H1 (cell line): ENCODE measurements at regions not wholly inside any gene's neighbourhood (a gene's known extent, or its start where the extent isn't known, plus 50 kb on each side); places are given as distances from the start of the nearest gene placed in this dataset.

Source experiments
- CTCF ChIA-PET: fragments of 300-600 bp; sonication (Branson Sonifier 250); formaldehyde crosslinking; loops from one replicate; lab custom pipeline; 2021; ENCODE audit not compliant: partially characterized antibody; lab: Charles Lee
- POLR2A ChIA-PET: fragments of 300-600 bp; sonication (Branson Sonifier 250); formaldehyde crosslinking; loops from one replicate; lab custom pipeline; 2021; ENCODE audit warnings: inconsistent platforms; ENCODE audit not compliant: partially characterized antibody; lab: Charles Lee
- DNase-seq, 2 experiments: peaks; one replicate each; pipeline versions ENCODE4 v3.0.0 to v3.0.0-alpha.2; 2010 to 2022; ENCODE audit warnings: low spot score in 2 of 2, low read depth in 1 of 2, mixed read lengths in 1 of 2
- FAIRE-seq: peaks from 2 replicates; lab custom pipeline; 2011; peaks lifted over from hg19 to GRCh38; lab: Jason Lieb, UNC
- H2AFZ ChIP-seq: 2 replicates; pipeline ENCODE4 v1.8.1; 2012; ENCODE audit warnings: low read length, inconsistent platforms
- H2AK5ac ChIP-seq: 2 replicates; pipeline ENCODE4 v1.6.1; 2013; ENCODE audit warnings: low read depth, low read length
- H2BK120ac ChIP-seq: replicated peaks from 2 replicates; pipeline ENCODE3; 2013; ENCODE audit warnings: low read depth, low read length, inconsistent platforms
- H2BK12ac ChIP-seq: 2 replicates; pipeline ENCODE4 v1.6.1; 2013; ENCODE audit warnings: low read depth, low read length
- H2BK15ac ChIP-seq: 2 replicates; pipeline ENCODE4 v1.6.1; 2013; ENCODE audit warnings: low read length
- H2BK20ac ChIP-seq: 2 replicates; pipeline ENCODE4 v1.6.1; 2013; ENCODE audit warnings: low read length
- H2BK5ac ChIP-seq: 2 replicates; pipeline ENCODE4 v1.6.1; 2013; ENCODE audit warnings: low read depth, low read length
- H3K14ac ChIP-seq: 2 replicates; pipeline ENCODE4 v1.6.1; 2013; ENCODE audit warnings: inconsistent platforms; ENCODE audit not compliant: insufficient read length
- H3K18ac ChIP-seq: 2 replicates; pipeline ENCODE4 v1.6.1; 2013; ENCODE audit warnings: low read length; ENCODE audit errors: extremely low read depth
- H3K23ac ChIP-seq: 2 replicates; pipeline ENCODE4 v1.6.1; 2013; ENCODE audit warnings: inconsistent platforms; ENCODE audit not compliant: insufficient read length
- H3K23me2 ChIP-seq: 2 replicates; pipeline ENCODE4 v1.6.1; 2013; ENCODE audit warnings: low read depth, low read length
- H3K27ac ChIP-seq: 2 replicates; pipeline ENCODE4 v1.6.1; 2011; ENCODE audit warnings: low read depth, low read length, inconsistent platforms
- H3K27me3 ChIP-seq, 4 experiments: replicated peaks in 1 of 4; 1 replicate in 1 of 4; 2 replicates in 3 of 4; pipeline versions ENCODE4 v1.6.1 to v1.8.1; 2011 to 2013; ENCODE audit warnings: low read length in 3 of 4, mild to moderate bottlenecking in 3 of 4, inconsistent platforms in 2 of 4, mixed read lengths in 2 of 4, moderate library complexity in 1 of 4; ENCODE audit not compliant: control insufficient read depth in 3 of 4, insufficient read depth in 3 of 4; ENCODE audit errors: extremely low read depth in 1 of 4
- H3K36me3 ChIP-seq, 4 experiments: 2 replicates each; pipeline versions ENCODE4 v1.6.1 to v1.8.1; 2011 to 2013; ENCODE audit warnings: mild to moderate bottlenecking in 4 of 4, low read length in 3 of 4, moderate library complexity in 2 of 4, control low read depth in 1 of 4, inconsistent platforms in 1 of 4; ENCODE audit not compliant: insufficient read depth in 4 of 4, control insufficient read depth in 2 of 4
- H3K4ac ChIP-seq: replicated peaks from 2 replicates; pipeline ENCODE3; 2013; ENCODE audit warnings: low read length, low read depth, mixed read lengths, inconsistent platforms; ENCODE audit not compliant: insufficient read length
- H3K4me1 ChIP-seq, 4 experiments: replicated peaks in 1 of 4; 1 replicate in 1 of 4; 2 replicates in 3 of 4; pipeline versions ENCODE4 v1.6.1 to v1.8.1; 2011 to 2013; ENCODE audit warnings: low read length in 3 of 4, inconsistent platforms in 2 of 4, mixed read lengths in 1 of 4; ENCODE audit not compliant: insufficient read depth in 4 of 4, control insufficient read depth in 3 of 4
- H3K4me2 ChIP-seq, 2 experiments: 2 replicates each; pipeline versions ENCODE4 v1.6.1 to v1.8.1; 2011 to 2013; ENCODE audit warnings: low read depth in 2 of 2, low read length in 2 of 2, control low read depth in 1 of 2, inconsistent platforms in 1 of 2, mild to moderate bottlenecking in 1 of 2; ENCODE audit not compliant: insufficient read depth in 1 of 2
- H3K4me3 ChIP-seq, 4 experiments: fragments of 200-600, 300-600 bp in 1 of 4; sonication (generic), shearing (Covaris generic), sonication (Bioruptor Twin) in 1 of 4; 2 replicates each; pipeline versions ENCODE4 v1.5.1 to v1.8.1; 2011 to 2016; ENCODE audit warnings: low read length in 4 of 4, low read depth in 3 of 4, control low read depth in 2 of 4, inconsistent platforms in 2 of 4, mild to moderate bottlenecking in 2 of 4, mixed read lengths in 1 of 4, moderate library complexity in 1 of 4; ENCODE audit not compliant: insufficient read depth in 2 of 4; ENCODE audit errors: extremely low read depth in 1 of 4
- H3K56ac ChIP-seq: replicated peaks from 2 replicates; pipeline ENCODE3; 2013; ENCODE audit warnings: low read depth, mild to moderate bottlenecking, mixed read lengths, low read length, inconsistent platforms; ENCODE audit not compliant: insufficient read length
- H3K79me1 ChIP-seq: 2 replicates; pipeline ENCODE4 v1.6.1; 2013; ENCODE audit warnings: low read depth, low read length, control low read depth
- H3K79me2 ChIP-seq, 2 experiments: 2 replicates each; pipeline versions ENCODE4 v1.6.1 to v1.8.1; 2012 to 2013; ENCODE audit warnings: low read length in 2 of 2, mild to moderate bottlenecking in 2 of 2, inconsistent platforms in 1 of 2; ENCODE audit not compliant: insufficient read depth in 2 of 2, control insufficient read depth in 1 of 2
- H3K9ac ChIP-seq, 4 experiments: replicated peaks in 1 of 4; 1 replicate in 1 of 4; 2 replicates in 3 of 4; pipeline versions ENCODE4 v1.6.1 to v1.8.1; 2011 to 2013; ENCODE audit warnings: low read depth in 3 of 4, low read length in 3 of 4, control low read depth in 2 of 4, mild to moderate bottlenecking in 2 of 4, moderate library complexity in 2 of 4, inconsistent platforms in 1 of 4; ENCODE audit errors: extremely low read depth in 1 of 4
- H3K9me3 ChIP-seq, 2 experiments: 2 replicates each; pipeline versions ENCODE4 v1.6.1 to v1.8.1; 2012 to 2013; ENCODE audit warnings: mild to moderate bottlenecking in 2 of 2, moderate library complexity in 2 of 2, control low read depth in 1 of 2, inconsistent platforms in 1 of 2, low read depth in 1 of 2, low read length in 1 of 2, mixed read lengths in 1 of 2; ENCODE audit not compliant: insufficient read depth in 2 of 2
- H4K20me1 ChIP-seq, 2 experiments: replicated peaks in 1 of 2; 2 replicates each; pipeline versions ENCODE3 to v1.8.1; 2011 to 2013; ENCODE audit warnings: inconsistent platforms in 2 of 2, low read length in 2 of 2, mild to moderate bottlenecking in 1 of 2; ENCODE audit not compliant: insufficient read depth in 2 of 2, control insufficient read depth in 1 of 2
- H4K5ac ChIP-seq: 2 replicates; pipeline ENCODE4 v1.6.1; 2013; ENCODE audit warnings: low read length, low read depth, mixed read lengths, inconsistent platforms; ENCODE audit not compliant: insufficient read length
- H4K8ac ChIP-seq: 2 replicates; pipeline ENCODE4 v1.8.0; 2013; ENCODE audit warnings: mild to moderate bottlenecking, moderate library complexity, low read length, inconsistent platforms; ENCODE audit not compliant: insufficient read depth; ENCODE audit errors: extremely low read depth
- H4K91ac ChIP-seq: replicated peaks from 2 replicates; pipeline ENCODE3; 2013; ENCODE audit warnings: low read length, mixed read lengths, inconsistent platforms; ENCODE audit not compliant: insufficient read length
- CBX5 ChIP-seq: fragments of 300-800, 300-1000 bp; sonication (generic); IDR thresholded peaks from 2 replicates; pipeline ENCODE4 v1.7.1; 2016; ENCODE audit warnings: antibody characterized with exemption, low read length, low read depth
- CBX8 ChIP-seq: fragments of 300-800, 300-1000 bp; sonication (generic); IDR thresholded peaks from 2 replicates; pipeline ENCODE4 v1.7.1; 2016; ENCODE audit warnings: low read depth, low read length, borderline replicate concordance
- HDAC6 ChIP-seq: IDR thresholded peaks from one replicate; pipeline ENCODE4 v1.7.1; 2012; ENCODE audit warnings: low read depth, mild to moderate bottlenecking, inconsistent platforms, low read length, moderate library complexity
- KDM4A ChIP-seq: IDR thresholded peaks from one replicate; pipeline ENCODE4 v1.7.1; 2012; ENCODE audit warnings: low read depth, mild to moderate bottlenecking, moderate library complexity, low read length, inconsistent platforms; ENCODE audit not compliant: severe bottlenecking
- KDM5A ChIP-seq: fragments of 200-600 bp; IDR thresholded peaks from 2 replicates; pipeline ENCODE4 v1.7.1; 2012; ENCODE audit warnings: mild to moderate bottlenecking, low read length, inconsistent platforms, mixed read lengths
- MAX ChIP-seq: IDR thresholded peaks from 2 replicates; pipeline ENCODE4 v1.6.1; 2012; ENCODE audit warnings: inconsistent platforms
- PHF8 ChIP-seq: fragments of 200-600 bp; sonication (generic); conservative IDR thresholded peaks from 2 replicates; pipeline ENCODE4 v1.7.1; 2012; ENCODE audit warnings: low read depth, mild to moderate bottlenecking, inconsistent platforms, low read length, moderate library complexity
- POLR2A ChIP-seq, 2 experiments: IDR thresholded peaks; 1 replicate in 1 of 2; 2 replicates in 1 of 2; pipeline ENCODE4 v1.6.1; 2011; ENCODE audit warnings: low read depth in 2 of 2, low read length in 2 of 2, mild to moderate bottlenecking in 2 of 2; ENCODE audit errors: control extremely low read depth in 1 of 2
- POLR2AphosphoS5 ChIP-seq: IDR thresholded peaks from 2 replicates; pipeline ENCODE4 v1.6.1; 2011; ENCODE audit warnings: low read depth, low read length
- RXRA ChIP-seq: IDR thresholded peaks from 2 replicates; pipeline ENCODE4 v1.6.1; 2011; ENCODE audit warnings: low read depth, mild to moderate bottlenecking, low read length, moderate library complexity; ENCODE audit not compliant: insufficient read depth
- SAP30 ChIP-seq: fragments of 300-600 bp; sonication (generic); IDR thresholded peaks from 2 replicates; pipeline ENCODE4 v1.7.1; 2012; ENCODE audit warnings: low read length, moderate library complexity, mild to moderate bottlenecking, inconsistent platforms; ENCODE audit not compliant: insufficient read depth, insufficient replicate concordance
- SIRT6 ChIP-seq: IDR thresholded peaks from one replicate; pipeline ENCODE4 v1.7.1; 2012; ENCODE audit warnings: low read length, inconsistent platforms
- TBP ChIP-seq: IDR thresholded peaks from 2 replicates; pipeline ENCODE4 v1.6.1; 2011; ENCODE audit warnings: low read depth, low read length, improper control_type of control experiment
- ZNF274 ChIP-seq: IDR thresholded peaks from 2 replicates; pipeline ENCODE4 v1.7.0; 2012; ENCODE audit warnings: low read length, borderline replicate concordance; ENCODE audit errors: extremely low read depth
- TF ChIP-seq, protein P1 (sequence below): IDR thresholded peaks from 2 replicates; pipeline ENCODE4 v1.6.1; 2012; ENCODE audit warnings: low read length, inconsistent platforms

DNA sequence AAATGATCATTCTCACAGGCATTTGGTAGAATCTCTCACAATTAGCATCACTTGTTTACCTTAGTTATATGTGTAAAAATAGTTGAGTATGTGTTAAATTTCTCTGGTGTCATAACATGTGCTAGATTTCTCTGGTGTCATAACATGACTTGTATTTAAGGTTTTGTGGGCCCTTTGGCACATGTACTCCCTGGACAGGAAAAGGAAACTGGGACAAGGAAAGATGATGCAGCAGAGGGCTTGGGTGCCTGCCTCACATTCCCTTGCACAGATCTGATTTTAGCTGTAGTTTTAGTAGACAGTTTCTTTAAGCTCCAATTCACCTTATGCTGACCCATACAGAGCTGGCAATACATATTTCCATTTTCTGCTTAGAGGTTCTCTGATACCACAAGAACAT, 726.0 kb downstream of the C4orf33 start:
- FAIRE-seq (no peak), DNase-seq (no peak)
- ChIA-PET CTCF (interaction anchor here (1.1 kb wide), 1 partner anchor 345 kb away, joined by 3 read pairs; no protein-coding TSS in a partner anchor), POLR2A (no interaction called here)
- H3K9ac ChIP-seq: no peak overlapping the region
- H3K27ac ChIP-seq: no peak overlapping the region
- no peak overlapping the region for H2BK120ac ChIP-seq
- H3K79me2 ChIP-seq: no peaks in the 10 kb centered on the region
- no peaks in the 10 kb centered on the region for H3K36me3 ChIP-seq
- H3K56ac ChIP-seq: no peak overlapping the region
- H2BK20ac ChIP-seq: no peak overlapping the region
- H2AK5ac ChIP-seq: no peak overlapping the region
- no peaks in the 10 kb centered on the region for H3K79me1 ChIP-seq
- H2BK15ac ChIP-seq: no peak overlapping the region
- H4K91ac ChIP-seq: no peak overlapping the region
- H3K27me3 ChIP-seq: no peaks in the 10 kb centered on the region
- no peaks in the 10 kb centered on the region for H3K23me2 ChIP-seq
- no peak overlapping the region for H4K8ac ChIP-seq
- H3K4me2 ChIP-seq: no peak overlapping the region
- H3K4me3 ChIP-seq: no peak overlapping the region
- H3K18ac ChIP-seq: no peak overlapping the region
- H3K9me3 ChIP-seq: no peaks in the 10 kb centered on the region
- H4K5ac ChIP-seq: no peak overlapping the region
- H3K4ac ChIP-seq: no peak overlapping the region
- no peak overlapping the region for H2BK12ac ChIP-seq
- H3K23ac ChIP-seq: no peak overlapping the region
- no peaks in the 10 kb centered on the region for H3K4me1 ChIP-seq
- no peak overlapping the region for H2BK5ac ChIP-seq
- H4K20me1 ChIP-seq: no peaks in the 10 kb centered on the region
- no peak overlapping the region for H3K14ac ChIP-seq
- H2AFZ ChIP-seq: no peak overlapping the region
- TF ChIP-seq KDM4A (no peak), ZNF274 (no peak), TBP (no peak), RXRA (no peak), SIRT6 (no peak), HDAC6 (no peak), CBX5 (no peak), KDM5A (no peak), PHF8 (no peak), SAP30 (no peak), POLR2AphosphoS5 (no peak), MAX (no peak), POLR2A (IDR thresholded peaks at IDR 0.05; ENCODE audit: control extremely low read depth in 1 of 2, low read depth in 2 of 2, low read length in 2 of 2) (no peak), CBX8 (no peak)
- TF ChIP-seq, protein P1, sequence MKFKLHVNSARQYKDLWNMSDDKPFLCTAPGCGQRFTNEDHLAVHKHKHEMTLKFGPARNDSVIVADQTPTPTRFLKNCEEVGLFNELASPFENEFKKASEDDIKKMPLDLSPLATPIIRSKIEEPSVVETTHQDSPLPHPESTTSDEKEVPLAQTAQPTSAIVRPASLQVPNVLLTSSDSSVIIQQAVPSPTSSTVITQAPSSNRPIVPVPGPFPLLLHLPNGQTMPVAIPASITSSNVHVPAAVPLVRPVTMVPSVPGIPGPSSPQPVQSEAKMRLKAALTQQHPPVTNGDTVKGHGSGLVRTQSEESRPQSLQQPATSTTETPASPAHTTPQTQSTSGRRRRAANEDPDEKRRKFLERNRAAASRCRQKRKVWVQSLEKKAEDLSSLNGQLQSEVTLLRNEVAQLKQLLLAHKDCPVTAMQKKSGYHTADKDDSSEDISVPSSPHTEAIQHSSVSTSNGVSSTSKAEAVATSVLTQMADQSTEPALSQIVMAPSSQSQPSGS: no peak
